GM19467 (cell line): ENCODE measurements at regions not wholly inside any gene's neighbourhood (a gene's known extent, or its start where the extent isn't known, plus 50 kb on each side); places are given as distances from the start of the nearest gene placed in this dataset.

Source experiments
- ATAC-seq: cut with Tn5 transposase; IDR thresholded peaks from one replicate; pipeline ENCODE4 v1.9.1; 2021; ENCODE audit warnings: mild to moderate bottlenecking, moderate library complexity; ENCODE audit not compliant: unreplicated experiment

GRCh38 chr15:98381446-98381845, 266.9 kb upstream of the IGF1R start:
- ATAC-seq, result no peak

- ATAC-seq, result no peak
Measured at GRCh38 chr15:98382139-98382538, 266.2 kb upstream of the IGF1R start.

GRCh38 chr15:98383571-98383970, 264.8 kb upstream of the IGF1R start:
- ATAC-seq, result no peak

- no peak for ATAC-seq
Measured at GRCh38 chr15:98384328-98385029, 263.9 kb upstream of the IGF1R start.

- ATAC-seq, result no peak
Measured at GRCh38 chr15:98385752-98386381, 262.5 kb upstream of the IGF1R start.

- no peak for ATAC-seq
Measured at GRCh38 chr15:98386561-98386960, 261.8 kb upstream of the IGF1R start.

GRCh38 chr15:98387866-98388265, 260.5 kb upstream of the IGF1R start:
- ATAC-seq, result no peak

- ATAC-seq, result no peak
Measured at GRCh38 chr15:98390946-98391530, 257.3 kb upstream of the IGF1R start.

- ATAC-seq, result no peak
Measured at GRCh38 chr15:98391568-98391967, 256.8 kb upstream of the IGF1R start.

GRCh38 chr15:98393471-98393870, 254.9 kb upstream of the IGF1R start:
- ATAC-seq, result no peak

- no peak for ATAC-seq
Measured at GRCh38 chr15:98394546-98394945, 253.8 kb upstream of the IGF1R start.

GRCh38 chr15:98395974-98396610, 252.2 kb upstream of the IGF1R start:
- ATAC-seq, result no peak

- ATAC-seq, result no peak
Measured at GRCh38 chr15:98397419-98397818, 250.9 kb upstream of the IGF1R start.

- ATAC-seq, result no peak
Measured at GRCh38 chr15:98398056-98398455, 250.3 kb upstream of the IGF1R start.

GRCh38 chr15:98398886-98399285, 249.5 kb upstream of the IGF1R start:
- ATAC-seq, result no peak

GRCh38 chr15:98400120-98400519, 248.2 kb upstream of the IGF1R start:
- ATAC-seq, result no peak

- ATAC-seq, result no peak
Measured at GRCh38 chr15:98401029-98401428, 247.3 kb upstream of the IGF1R start.

GRCh38 chr15:98402486-98402885, 245.9 kb upstream of the IGF1R start:
- ATAC-seq, result no peak

- ATAC-seq, result no peak
Measured at GRCh38 chr15:98403169-98403568, 245.2 kb upstream of the IGF1R start.

GRCh38 chr15:98403569-98403968, 244.8 kb upstream of the IGF1R start:
- ATAC-seq, result no peak

- no peak for ATAC-seq
Measured at GRCh38 chr15:98405013-98405412, 243.3 kb upstream of the IGF1R start.

GRCh38 chr15:98408231-98408630, 240.1 kb upstream of the IGF1R start:
- no peak for ATAC-seq
